ENCODE measurements at regions not wholly inside any gene's neighbourhood (a gene's known extent, or its start where the extent isn't known, plus 50 kb on each side); places are given as distances from the start of the nearest gene placed in this dataset.

DNA sequence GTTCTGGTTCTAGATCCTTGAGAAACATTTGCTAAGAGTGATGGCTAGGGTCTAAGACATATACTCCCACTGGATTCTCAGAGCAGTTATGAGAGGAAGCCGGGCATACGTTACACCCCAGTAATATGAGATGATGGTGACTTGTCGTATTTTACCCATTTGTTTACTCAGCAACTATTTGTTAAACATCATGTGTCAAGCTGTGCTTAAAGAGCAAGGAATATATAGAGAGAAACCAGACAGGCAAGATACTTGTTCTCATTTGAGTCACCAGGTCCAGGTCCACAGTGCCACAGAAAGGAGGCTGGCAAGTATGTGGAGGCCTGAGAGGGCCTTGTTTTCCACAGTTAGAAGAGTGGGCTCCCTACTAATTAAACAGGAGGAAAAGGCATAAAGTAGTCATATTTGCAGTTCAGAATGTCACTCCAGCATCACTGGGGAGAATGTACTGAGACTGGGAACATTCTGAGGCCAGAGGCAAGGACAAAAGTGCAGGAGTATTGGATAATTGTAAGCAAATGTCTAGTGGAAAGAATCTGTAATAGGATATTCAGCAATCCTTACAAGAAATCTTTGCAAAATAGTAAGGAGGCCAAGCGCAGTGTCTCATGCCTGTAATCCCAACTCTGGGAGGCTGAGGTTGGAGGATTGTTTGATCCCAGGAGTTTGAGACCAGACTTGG is 142.2 kb downstream of the IRS2 start:
- DNase-seq = no peak

DNA sequence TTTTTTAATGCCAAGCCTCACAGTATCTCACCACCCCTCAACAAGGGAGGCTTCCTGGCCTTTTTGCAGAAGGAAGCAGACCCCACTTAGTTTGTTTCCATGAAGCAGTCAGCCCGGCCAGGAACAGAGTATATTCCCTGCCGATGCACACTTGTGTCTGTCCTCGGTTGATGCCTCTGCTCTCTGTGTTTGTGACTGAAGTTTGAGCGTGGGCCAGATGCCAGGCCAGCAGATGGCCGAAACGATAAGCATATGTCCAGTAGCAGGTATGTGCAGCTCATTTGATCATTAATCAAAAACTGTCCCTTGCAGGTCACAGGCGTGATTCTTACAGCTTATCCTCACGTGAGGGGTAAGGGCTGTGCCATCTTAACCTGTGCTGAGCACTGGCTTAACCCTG is 144.0 kb downstream of the IRS2 start:
- DNase-seq = no peak

DNA sequence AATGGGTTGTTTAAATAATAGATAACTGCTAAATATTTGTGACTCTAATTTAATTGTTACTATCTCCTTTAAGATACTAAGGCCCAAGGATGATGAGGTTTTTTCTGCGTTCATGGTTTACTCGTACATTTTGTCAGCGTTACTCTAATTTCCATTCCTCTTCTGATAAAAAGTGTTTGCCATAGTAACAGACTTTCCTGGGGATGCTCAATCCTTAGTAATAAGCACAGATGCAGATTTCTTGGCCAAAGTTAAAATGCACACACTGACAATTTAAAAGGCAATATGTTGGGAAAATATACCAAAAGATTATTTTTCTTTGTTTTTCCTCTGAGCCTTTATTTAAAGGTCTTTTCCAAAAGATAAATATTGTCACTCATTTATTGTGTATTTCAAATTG is 149.6 kb downstream of the IRS2 start:
- DNase-seq = no peak

DNA sequence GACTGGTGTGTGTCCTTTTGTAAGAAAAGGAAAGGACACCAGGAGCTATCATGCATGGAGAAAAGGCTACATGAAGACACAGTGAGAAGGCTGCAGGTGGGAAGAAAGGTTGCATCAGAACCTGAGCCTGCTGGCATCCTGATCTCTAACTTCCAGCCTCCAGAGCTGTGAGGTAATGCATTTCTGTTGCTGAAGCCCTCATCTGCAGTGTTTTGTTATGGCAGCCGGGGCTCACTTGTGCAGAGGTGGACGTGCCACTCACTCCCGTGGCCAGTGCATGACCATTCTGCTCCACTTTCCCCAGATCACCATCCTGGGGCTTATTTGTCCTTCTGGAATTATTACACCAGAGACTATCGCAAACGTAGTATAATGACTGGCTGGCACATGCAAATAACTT is 155.3 kb downstream of the IRS2 start:
- DNase-seq = no peak

DNA sequence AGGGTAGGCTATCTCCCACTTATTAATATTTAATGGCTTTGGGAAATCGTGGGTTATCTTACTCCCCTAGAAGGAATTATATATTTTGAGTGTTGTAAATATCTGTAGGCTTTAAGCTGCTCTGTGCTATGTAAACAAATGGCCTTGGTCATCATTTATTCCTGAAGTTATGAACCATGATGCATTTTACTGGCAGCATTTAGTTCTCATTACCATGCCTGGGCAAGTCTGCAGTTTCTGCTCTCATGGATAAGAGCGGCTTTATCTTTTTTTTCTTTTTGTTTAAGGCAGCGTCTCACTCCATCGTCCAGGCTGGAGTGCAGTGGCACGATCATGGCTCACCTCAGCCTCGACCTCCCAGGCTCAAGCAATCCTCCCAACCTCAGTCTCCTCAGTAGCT is 156.1 kb downstream of the IRS2 start:
- DNase-seq = no peak

DNA sequence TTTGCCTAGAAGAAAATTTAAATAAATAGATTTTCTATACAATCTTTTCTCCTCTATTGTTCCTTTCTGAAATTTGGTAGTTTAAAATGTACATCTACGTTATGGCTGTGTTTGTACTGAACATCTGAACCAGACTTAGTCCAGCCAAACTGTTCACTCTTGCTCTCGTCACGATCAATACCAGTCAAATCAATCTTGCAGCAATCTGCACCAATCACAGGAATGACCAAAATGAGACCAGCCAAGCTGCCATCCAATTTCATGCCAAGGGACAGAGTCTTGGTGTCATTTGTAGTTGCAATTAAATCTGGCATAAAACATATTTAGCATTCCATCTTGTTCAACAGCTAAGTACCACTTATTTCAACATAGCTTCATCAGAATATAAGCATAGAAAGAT is 156.6 kb downstream of the IRS2 start:
- DNase-seq = no peak

DNA sequence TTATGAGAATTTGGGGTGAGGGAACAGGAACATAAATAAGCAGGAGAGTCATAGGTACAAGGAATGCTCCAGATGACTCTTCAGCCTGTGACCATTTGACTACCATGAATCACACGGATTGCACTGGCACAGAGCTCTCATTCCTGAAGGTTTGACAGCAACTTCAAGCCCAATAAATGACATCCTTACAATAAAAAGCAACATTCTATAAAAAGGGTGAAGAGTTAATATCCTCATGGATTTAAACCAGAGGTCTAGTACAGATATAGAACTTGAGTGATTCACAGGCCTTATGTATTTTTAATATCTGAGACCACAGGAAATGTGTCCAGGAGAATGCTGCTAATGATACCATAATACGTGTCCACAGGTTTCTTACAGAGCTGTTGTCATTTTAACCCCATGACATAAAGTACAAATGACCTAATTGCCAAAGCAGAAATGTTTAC is 158.1 kb downstream of the IRS2 start:
- DNase-seq = no peak

DNA sequence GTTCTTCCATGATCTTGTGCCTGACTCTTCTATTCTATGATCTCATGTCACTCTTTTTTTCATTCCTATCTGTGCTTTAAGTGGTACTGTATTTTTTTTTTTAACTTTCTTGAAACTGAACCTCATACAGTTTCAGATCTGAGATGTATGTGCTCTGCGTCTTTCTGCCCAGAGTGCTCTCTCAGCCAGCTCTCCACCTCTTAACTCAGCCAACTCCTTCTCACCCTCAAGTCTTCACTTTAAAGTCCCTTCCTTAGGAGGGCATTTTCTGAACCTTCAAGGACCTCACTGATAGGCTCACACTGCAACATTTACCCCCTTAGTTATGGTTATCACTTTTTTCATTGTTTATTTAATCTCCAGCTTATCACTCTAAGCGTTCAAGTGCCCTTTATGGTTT is 158.7 kb downstream of the IRS2 start:
- DNase-seq = no peak

DNA sequence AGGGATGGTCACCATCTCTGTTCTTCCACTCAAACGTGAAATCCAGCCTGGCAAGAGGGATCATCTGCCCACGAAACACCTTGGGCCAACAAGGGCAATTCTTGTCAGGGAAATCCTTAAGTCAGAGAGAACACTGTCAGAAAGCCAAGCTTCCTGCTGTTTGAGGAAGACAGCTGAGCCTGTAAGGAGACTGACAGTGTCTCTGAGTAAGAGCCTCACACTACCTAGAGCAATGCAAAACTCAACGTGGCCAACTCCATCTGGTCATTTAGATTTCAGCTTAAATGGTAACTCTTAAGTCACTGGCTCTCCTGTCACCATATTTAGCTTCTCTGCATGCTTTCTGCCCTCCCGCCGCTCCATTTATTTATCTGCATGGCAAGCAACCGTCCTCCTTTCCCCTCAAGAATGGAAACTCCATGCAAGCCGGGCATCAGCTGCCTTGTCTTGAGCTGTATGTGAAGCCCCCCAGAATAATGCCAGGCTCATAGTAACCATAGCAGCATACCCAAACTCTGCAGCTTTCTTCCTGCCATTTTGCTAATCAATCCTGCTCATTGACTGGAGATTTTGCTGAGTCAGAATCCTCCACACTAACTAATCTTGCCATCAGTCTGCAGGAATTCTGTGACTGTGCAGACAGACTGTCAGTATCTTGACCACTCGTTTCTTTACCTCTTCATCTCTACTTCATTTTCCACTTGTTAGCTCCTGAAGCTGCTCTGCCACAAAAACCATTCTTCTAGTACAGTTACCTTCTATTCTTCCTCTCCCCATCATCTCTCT is 159.8 kb downstream of the IRS2 start:
- DNase-seq = no peak

DNA sequence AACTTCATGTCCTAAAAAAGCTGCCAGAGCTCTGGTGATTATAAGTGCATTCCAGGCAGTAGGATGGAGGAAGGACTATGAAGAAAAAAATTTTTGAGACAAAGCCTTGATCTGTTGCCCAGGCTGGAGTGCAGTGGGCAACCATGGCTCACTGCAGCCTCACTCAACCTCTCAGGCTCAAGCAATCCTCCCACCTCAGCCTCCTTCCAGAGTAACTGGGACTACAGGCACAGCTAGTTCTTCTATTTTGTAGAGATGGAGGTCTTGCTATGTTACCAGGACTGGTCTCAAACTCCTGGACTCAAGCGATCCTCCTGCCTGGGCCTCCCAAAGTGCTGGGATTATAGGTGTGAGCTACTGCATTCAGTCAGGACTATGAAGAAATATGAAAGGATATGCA is 161.2 kb downstream of the IRS2 start:
- DNase-seq = no peak

DNA sequence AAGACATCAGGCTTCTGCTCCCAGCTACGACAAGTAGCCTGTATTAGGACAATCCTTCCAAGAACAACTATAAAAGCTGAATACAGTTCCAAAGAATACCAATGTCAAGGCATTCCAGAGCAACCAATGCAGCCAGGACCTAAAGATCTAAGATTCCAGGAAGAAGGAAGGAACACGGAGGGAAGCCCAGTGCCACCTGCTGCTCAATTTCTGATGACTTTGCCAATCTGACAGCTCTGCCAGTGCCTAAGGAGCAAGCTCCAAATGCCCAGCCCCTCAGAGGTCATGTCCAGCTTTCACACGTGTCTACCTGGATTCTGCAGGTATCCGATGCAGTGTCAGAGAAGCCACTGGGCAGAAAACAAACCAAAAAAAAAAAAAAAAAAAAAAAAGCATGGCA is 164.4 kb downstream of the IRS2 start:
- no peak for DNase-seq

DNA sequence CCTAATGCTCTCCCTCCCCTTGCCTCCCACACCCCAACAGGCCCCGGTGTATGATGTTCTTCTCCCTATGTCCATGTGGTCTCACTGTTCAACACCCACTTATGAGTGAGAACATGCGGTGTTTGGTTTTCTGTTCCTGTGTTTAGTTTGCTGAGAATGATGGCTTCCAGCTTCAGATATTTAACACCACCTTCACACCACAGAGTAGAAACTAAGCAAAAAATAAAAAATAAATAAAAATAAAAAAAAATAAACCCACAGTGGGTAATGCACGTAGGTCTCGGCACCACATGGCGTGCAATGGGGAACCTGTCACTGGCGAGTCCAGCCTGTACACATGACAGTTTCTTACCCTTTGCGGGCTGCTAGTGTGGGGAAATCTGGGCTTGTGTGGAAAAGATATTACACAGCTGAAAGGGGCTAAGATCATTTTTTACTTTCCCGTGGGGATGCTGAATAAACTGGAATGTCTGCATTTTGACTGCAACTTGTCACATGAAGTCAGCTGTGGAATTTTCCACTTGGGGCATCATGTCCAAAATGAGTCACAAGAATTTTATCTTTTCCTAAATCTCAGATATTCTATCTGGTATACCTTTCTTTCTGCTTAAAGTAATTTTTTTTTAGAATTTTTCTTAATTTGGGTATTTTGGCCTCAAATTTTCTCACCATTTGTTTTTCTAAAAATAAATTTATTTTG is 170.5 kb downstream of the IRS2 start:
- no peak for DNase-seq

DNA sequence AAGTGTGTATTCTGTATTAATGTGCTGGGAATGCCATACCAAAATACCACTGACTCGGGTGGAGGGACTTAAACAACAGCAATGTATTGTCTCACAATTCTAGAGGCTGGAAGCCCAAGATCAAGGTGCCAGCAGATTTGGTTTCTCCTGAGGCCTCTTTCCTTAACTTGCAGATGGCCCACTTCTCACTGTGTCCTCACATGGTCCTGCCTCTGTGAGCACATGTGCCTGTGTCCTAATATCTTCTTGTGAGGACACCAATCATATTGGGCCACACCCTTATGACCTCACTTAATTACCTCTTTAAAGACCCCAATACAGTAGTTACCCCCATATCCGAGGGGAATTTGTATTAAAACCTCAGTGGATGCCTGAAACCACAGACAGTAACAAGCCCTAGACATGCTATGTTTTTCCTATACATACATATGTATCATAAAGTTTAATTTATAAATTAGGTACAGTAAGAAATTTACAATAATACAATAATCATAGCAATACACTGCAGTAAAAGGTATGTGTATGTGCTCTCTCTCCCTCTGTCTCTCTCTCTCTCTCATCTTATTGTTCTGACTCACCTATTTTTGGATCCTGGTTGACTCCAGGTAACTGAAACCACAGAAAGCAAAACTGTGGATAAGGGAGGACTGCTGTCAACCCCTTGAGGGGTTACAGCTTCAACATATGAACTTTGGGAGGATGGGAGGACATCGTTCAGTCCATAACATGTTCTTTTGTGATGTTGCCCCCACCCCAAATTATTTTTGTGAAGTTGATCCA is 174.3 kb downstream of the IRS2 start:
- DNase-seq = no peak

DNA sequence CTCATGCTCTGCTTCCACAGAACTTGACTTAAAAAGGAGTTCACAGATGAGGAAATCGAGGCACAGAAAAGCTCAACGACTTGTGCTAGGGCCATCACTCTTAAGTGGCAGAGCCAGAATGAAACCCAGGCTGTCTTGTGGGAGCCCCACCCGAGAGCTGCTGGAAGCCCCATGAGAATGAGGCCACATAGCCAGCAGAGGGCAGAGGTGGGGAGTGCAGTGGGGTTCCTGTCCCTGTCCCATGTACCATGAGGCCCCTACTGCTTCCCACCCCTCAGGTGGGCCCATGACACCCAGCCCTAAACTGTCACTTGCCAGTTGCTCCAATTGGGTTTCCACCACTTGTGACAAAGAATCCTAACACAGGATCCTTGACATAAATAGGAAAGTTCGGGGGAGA is 175.9 kb downstream of the IRS2 start:
- no peak for DNase-seq

DNA sequence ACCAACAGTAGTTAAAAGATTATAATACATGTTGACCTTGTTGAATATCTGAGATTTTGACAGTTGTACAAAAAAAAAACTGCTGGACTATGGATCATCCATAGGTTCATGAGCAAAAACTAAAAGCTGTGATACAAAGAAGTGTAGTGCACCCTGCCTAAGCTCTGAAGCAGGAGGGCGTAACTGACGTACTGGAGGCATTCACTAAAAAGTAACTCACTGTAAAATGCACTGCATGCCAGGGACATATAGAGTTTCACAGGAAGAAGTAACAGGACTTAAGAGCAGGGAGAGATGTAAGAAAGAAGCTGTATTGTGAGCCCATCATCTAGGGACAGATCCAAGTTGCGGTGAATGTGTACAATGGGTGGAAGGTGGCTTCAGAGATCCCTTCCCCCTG is 177.9 kb downstream of the IRS2 start:
- DNase-seq = no peak

DNA sequence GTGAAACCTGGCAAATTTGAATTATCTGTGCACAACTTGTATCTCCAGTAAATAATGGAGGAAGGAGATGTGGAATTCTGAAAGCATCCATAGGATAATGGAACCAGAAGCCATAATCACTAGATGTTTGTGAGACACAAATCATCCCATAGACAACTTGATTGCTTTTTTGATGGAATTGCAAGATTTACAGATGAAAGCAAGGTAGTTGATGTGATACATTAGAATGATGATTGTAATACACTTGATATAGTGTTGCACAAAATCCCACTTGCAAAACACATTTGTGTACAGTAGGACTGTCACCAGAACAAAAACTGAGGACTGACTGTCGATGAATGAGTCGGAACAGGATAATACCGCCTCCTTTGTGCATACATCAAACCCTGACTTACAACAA is 178.3 kb downstream of the IRS2 start:
- DNase-seq = no peak

DNA sequence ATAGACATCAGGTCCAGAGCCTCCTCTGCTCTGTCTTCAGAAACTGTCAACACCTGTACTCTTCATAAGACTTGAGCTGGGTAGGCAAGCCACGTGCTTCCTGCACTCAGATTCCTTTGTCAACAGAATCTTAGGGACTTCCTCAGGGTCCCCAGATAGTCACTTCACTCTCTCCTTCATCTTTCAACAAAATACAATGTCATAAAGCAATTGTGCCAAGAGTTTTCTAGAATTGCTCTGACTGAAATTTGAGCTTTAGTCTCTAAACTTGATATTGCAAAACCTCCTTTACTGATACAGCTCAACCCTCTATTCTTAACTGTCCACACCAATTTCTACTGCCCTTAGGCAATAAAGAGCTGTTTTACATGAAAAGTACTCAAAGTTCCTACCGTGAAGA is 179.9 kb downstream of the IRS2 start:
- DNase-seq = no peak

DNA sequence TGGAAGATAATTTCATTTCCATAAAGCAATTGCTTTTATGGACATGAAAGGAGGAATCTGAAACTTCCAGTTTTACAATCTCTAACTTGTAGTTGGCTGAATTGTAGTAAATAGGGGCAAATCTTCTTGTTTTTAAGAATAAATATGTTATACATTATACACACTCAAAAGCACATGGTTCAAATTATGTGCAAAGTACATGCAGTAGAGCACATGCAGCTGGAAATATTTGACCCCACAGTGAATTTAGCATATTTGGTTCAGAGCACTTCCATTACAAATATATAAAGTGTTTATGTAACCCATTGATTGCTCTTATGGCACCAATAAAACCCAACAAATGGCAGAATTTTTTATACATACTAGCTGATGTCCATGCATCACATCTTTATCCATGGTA is 180.5 kb downstream of the IRS2 start:
- no peak for DNase-seq

DNA sequence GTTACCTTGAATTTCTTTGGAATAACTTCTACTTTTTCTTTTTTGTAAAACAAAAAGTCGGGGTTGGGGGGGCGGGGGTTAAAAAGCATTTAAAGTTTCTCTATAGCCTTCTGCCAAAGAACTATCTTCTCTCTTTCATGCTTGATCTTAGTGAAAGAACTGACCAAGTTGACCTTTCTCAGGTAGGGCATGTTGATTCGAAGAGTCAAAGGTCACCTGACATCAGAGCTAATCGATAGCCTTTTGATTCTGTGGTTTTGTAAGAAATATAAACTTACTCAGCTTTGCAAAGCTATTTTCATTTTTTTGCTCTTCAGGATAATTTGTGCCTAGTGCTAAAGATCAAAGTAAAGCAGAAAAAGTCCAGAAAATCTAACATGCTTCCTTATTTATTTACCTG is 181.5 kb downstream of the IRS2 start:
- DNase-seq = no peak

DNA sequence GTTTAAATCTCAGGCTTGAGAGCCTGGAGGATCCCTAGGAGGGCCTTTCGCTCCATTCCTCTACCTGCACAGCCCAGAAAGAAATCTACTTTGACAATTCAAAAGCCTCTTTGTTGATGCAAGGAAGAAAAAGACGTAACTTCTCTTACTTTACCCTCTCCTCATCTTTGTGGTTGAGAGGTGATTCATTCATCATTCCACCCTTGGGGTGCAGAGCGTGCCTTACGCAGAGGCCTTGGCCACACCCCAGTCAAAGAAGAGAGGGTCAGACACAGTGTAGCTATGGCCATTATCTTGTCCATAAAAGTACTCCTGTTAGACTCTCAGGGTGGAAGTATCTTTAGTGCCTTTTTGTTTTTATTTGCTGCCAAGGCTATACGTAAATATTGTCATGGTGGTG is 184.0 kb downstream of the IRS2 start:
- no peak for DNase-seq

DNA sequence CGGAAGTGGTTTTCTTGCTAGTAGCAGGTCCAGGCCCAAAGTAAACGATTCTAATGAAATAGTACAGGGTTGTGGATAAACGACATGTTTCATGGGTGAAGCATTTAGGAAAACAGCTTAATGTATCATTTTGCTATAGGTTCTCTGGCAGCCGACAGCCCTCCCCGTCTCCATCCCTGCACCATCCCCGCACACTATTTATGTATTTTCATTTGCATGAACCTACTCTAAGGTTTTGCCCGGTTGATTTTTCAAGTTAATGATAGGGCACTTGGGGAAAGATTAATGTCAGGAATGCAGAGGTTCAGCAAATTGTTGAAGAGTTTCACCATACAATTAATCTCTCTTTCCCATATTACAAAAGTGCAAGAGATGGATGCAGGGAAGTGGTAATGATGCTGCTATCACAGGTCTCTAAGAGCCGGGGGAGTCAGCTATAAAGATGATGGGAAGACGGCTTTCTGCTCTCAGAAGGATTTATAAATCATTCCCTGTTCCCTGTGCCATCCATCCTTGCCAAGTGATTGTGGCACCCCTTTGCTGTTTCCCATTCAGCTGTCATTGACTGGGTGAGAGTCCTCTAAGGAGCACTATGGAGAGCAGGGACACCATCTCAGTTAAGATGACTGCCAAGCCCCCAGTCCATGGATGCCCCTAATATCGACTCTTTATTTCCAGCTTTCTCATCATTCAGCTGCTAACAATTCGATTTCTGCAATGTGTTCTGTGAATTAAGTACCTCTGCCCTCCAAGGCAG is 186.3 kb downstream of the IRS2 start:
- DNase-seq = no peak

DNA sequence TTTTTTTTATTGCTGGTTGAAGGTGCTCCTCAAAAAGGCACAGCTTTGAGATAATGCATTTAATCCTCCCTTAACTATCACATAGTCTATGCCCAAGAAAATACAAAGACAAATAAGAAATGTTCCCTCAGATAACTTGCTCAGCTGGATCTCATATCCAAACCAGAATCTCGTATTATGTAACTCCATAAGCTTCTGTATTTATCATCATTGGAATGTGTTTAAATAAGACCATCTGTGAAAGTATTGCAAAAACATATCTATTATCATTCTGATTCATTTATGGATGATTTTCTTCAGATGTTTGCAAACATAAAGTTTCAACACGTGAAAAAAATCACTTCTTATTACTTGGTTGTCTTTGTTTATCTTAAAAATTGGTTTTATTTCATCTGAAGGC is 190.9 kb downstream of the IRS2 start:
- no peak for DNase-seq

DNA sequence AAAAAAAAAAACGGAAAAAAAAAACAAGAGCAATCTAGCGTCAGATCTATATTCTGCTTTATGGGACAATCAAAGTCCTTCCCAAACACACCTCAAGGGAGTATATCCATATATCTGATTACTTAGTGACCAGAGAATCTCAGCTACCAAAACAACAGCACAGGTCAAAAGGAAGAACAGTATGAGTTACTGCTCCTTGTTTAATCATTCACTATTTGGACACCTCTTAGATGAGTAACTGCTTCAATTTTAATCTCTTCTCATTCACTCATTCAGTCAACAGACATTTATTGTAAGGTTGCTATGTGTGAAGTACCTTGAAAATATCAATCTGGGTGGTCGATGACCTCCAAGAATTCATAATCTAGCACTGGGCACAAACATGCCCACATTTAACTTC is 193.2 kb downstream of the IRS2 start:
- DNase-seq = no peak

Data from midbrain (tissue), 1 donor.